HS-5 (cell line): ENCODE measurements at regions not wholly inside any gene's neighbourhood (a gene's known extent, or its start where the extent isn't known, plus 50 kb on each side); places are given as distances from the start of the nearest gene placed in this dataset.

Experiments used
- DNase-seq: peaks from one replicate; pipeline ENCODE4 v3.0.0-alpha.2; 2012; ENCODE audit warnings: low read depth

DNA sequence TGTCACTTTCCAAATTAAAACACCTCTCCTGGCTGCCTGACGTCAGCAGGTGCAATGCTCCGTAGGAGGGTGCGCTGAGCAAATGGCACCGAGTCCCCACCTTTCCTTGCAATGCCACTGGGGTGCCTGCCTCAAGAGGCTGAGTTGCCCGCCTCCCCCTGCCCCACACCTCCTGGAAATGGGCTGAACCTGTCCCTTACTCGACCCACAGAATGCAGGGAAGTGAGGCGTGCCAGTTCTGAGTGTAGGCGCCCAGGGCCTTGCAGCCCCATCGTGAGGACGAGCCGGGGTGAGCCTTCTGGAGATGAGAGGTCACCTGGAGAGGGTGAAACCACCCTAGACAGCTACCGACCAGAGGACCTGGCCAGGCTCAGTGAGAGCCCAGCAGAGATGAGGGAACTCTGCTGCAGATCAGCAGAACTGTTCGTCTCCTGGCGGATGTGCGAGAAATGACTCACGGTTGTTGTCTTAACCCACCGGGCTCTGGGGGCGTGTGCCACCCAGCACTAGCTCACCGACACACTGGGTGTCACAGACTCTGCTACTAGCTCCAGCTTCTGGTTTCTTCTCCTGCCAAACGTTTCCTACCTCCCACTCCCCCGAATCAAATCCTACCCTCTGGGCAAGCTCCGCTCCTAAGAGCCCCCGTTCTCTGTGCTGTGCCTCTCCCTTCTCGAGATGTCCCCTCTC, 168.7 kb upstream of the HDAC4 start:
- DNase-seq, result no peak

DNA sequence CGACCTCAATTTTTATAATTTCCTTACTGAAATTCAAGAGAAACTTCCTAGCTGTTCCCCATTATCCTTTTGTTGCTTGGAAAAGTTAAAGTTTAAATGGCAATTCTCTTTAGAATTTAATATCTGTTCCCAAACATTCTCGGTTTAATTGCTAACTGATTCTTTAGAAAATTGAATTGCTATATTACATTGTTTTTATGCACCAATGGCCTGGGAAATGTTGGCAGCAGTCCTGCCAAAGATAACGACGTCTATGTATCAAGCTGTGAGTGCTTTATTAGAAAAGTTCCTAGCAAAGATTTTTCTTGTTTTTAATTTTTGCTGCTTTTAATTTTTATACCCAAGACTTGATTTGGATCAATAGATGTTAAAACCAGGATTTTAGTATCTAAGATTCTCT, 167.8 kb upstream of the HDAC4 start:
- DNase-seq, result no peak

DNA sequence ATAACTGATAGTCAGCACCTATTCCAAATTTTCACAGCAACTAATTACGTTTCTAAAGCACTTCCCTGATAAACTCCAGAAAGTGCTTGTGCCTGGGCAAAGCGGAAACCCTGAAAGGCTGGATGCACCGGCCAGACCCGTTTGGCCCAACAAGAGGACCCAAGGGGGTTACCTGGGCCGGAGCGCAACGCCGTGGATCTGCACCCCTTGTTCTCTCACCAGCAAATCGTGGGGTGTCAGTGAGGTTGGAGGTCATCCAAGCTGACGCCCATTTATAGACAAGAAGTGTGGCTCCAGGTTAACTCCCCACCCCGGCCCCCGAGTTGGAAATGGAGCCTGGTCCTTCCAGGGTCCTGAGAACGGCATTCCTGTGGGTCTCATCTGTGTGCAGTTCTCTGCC, 167.0 kb upstream of the HDAC4 start:
- DNase-seq, result no peak

GRCh38 chr2:239566995-239567568, 166.3 kb upstream of the HDAC4 start:
- DNase-seq, result no peak

DNA sequence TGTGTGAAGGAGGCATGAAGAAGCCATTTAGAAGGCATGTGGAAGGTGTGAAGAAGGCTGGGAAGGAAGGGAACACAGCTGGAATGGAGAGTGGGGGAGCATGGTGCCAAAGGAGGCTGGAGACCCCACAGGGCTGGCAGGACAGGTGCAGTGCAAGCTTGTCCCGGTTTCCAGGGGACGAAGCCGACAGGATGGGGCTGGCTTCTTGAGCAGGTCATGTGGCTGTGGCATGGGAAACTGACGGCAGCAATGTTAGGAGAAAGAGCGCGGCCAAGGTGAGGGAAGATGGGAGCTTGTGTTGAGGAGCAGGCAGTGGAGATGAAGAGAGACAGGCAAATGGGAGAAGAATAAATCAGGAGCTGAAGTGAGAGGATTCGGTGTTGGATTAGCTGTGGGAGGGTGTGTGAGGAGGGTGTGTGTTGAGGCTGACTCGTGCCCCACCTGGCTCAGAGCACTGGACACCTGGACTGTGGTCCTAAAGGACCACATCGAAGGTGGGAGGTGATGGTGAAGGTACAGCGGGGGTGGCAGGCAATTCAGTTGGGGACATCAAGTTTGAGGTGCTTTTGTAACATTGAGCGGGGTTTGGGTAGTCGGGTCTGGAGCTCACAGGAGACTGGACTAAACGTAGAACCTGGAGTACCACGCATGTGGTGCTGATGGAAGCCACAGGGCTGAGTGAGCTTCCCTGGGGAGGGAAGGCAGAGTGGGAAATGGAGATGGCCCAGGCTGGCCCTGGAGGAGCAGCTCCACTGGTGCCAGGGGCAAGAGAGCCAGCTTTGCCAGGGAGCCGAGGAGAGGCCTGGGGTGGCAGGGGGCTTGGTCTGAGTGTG, 165.6 kb upstream of the HDAC4 start:
- DNase-seq, result no peak

DNA sequence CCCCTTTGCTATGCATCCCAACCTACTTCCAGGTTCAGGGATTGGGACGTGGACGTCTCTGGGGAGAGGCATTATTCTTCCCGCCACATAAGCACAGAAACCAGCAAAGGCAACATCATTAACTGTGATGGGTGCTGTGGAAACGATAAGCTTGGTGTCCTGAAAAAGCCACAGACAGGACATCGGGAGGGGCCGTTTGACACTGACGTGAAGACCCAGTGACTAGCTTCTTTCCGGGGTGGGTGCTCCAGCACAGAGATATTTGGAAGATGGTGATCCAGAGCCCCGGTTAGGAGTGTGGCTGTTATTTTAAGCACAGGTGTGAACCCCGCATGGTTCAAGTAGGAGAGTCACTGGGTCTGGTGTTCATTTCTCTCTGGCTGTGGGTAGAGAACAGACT, 163.8 kb upstream of the HDAC4 start:
- no peak for DNase-seq

DNA sequence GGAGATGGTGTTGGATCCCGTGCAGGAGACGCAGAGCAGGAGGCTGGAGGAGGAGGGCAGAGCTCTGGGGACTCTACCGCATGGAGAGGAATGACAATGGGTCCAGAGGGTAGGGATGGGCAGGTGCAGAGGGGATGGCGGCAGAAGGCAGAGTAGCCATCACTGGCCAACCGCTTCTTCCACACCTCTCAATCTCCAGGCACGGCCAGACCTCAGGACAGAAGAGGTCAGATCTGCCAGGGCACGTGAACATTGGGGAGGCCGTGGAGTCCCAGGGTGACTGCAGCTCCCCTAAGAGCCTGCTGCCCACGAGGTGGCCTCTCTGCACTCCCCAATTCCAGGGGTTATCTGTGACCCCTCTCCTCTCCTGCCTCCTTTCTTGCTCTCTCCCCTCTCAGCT, 162.7 kb upstream of the HDAC4 start:
- DNase-seq, result no peak

- no peak for DNase-seq
Observed at GRCh38 chr2:239561446-239562001, 160.7 kb upstream of the HDAC4 start.

DNA sequence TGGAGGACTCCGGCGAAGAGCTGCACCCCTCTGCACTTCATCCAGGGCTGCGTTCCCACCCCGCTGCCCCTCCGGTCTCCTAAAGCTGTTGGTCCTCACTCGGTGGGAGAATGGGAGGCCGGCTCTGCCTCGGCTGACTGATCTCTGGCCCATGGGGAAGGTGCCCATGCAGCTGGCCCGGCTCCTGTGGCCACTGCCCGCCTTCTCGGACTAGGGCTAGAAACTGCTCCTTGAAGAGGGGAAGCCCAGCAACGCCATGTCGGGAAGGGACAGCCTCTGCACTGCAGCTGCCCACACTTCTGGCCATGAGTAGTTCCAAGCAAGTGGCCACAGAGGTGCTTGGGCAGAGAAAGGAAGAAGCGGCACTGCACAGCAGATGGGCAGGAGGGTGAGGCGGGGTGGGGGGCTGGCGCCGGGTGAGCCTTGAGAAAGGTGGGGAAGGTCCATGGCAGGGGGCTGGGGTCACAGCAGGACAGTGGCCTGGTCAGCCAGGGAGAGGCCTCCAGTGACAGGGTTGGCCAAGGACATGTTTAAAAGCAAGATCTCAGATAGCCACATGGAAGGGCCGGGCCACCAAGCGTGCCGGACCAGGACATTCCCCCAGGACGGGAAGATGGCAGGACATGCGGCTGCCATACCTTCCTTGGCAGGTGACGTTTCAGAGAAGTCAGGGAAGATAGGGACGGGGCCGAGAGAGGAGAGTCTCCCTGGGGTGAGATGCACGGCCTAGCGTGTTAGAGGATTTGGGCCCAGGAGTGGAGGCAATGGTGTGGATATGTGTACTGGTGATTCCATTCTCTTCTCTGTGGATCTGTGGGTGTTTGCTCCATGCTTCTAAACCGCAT, 158.8 kb upstream of the HDAC4 start:
- DNase-seq, result no peak

DNA sequence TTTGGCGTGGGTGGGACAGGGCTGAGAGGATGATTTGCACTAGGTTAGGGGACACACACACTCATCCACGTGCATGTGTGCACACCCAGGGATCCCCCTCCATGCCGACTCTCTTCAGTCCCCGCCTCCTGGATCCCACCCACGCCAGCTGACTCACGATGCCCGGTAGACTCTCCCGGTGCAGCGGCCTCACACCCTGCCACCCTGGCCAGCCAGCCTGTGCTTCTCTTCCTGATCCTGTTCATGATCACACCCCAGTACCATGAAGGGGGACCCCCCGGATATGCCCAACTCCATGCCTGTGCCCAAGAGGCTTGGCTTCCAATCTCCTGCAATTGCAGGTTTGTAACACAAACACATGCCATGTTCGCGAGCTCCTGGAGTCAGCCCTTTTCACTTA, 157.8 kb upstream of the HDAC4 start:
- no peak for DNase-seq

- DNase-seq, result no peak
Observed at GRCh38 chr2:239557516-239557915, 156.7 kb upstream of the HDAC4 start.

- no peak for DNase-seq
Observed at GRCh38 chr2:239555571-239555905, 154.7 kb upstream of the HDAC4 start.

DNA sequence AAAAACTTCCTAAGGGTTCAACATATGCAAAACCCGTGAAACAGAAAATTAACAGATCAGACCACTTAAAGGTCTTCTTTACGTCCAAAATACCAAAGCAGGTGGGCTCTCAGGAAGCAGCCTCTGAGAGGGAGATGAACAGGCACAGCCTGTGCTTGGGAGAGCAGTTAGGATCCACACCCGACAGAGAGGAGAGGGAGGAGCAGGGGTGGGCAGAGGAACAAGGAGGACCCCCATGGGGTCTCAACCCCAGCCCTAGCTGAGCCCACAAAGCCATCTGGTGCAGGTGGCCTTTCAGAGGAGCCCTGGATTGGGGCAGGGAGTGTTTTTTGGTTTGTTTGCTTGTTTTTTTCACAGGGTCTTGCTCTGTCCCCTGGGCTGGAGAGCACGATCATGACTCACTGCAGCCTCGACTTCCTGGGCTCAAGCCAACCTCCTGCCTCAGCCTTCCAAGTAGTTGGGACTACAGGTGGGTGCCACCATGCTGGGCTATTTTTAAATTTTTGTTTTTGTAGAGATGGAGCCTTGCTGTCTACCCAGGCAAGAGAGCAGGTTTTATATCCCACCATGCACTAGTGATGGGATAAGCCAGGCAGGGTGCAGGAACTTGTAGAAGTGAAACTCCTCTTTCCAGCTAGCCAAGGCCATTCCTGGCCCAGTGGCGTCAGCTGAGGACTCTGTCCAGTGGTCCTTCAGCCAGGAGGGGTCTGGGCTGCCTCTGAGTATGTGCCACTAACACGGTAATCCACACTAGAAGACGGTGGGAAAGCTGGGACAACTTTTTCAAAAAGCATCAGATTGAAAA, 154.1 kb upstream of the HDAC4 start:
- DNase-seq, result no peak

DNA sequence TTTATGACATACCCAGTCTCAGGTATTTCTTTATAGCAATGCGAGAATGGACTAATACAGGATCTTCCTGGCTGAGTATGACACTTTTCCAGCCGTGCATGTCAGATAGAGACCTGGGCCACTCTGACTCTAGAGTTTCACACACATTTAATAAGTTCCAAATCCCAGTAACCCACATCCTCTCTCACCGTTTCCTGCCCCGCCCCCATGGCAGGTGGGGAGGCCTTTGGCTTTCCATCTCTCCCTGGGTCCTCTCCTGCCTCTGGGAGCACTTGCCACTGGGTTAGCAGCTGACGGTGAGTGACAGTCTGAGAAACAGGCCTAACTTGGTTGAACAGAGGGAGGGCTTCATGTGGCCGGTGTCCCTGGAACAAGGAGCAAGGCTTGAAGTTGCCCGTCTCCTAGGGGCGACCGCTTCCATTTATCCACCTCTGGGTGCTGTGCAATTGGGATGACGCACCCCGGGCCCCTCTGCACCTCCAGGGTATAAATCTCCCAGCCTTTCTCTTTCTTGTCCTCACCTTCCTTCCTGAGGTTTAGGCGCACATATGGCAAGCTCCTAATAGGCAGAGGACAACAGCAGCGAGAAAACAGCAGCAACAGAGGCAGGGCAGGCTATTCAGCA, 152.7 kb upstream of the HDAC4 start:
- no peak for DNase-seq

DNA sequence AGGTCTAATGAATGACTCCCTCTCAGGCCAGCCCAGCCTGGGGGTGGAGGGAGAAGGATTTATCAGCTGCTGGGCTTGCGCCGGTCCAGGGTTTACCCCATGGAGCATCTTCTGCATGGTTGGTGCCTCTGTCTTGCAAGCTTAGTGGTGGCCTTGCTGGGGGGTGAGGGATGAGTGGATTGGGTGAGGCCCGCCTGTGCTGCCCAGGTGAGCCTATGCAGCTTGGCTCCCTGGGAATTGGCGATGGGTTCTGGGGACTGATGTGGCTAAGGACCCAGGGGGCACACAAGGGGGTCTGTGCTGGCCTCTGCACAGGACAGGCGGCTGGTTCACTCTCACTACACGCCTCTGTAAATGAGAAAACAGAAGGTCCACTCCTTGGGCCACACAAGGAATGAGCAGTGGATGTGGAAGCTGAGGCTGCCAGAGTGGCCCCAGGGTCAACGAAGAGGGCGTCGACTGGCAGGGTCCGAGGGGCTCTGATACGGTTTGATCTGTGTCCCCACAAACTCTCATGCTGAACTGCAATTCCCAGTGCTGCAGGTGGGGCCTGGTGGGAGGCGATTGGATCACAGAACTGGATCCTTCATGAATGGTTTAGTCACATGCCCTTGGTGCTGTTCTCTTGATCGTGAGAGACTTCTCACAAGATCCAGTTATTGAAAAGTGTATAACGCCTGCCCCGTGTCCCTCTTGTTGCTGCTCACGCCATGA, 151.6 kb upstream of the HDAC4 start:
- no peak for DNase-seq

GRCh38 chr2:239551206-239551605, 150.4 kb upstream of the HDAC4 start:
- DNase-seq, result no peak

DNA sequence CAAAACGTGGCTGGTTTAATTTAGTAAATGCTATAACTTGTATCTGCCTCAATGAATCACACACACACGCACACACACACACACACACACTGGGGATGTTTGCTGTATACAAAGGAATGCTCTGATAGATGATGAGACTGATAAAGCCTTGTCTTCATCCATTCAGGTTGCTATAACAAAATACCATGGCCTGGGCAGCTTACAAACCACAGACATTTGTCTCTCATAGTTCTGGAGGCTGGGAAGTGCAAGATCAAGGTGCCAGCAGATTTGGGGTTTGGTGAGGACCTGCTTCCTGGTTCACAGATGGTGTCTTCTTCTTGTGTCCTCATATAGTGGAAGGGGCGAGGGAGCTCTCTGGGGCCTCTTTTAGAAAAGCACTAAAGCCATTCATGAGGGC, 149.5 kb upstream of the HDAC4 start:
- no peak for DNase-seq

DNA sequence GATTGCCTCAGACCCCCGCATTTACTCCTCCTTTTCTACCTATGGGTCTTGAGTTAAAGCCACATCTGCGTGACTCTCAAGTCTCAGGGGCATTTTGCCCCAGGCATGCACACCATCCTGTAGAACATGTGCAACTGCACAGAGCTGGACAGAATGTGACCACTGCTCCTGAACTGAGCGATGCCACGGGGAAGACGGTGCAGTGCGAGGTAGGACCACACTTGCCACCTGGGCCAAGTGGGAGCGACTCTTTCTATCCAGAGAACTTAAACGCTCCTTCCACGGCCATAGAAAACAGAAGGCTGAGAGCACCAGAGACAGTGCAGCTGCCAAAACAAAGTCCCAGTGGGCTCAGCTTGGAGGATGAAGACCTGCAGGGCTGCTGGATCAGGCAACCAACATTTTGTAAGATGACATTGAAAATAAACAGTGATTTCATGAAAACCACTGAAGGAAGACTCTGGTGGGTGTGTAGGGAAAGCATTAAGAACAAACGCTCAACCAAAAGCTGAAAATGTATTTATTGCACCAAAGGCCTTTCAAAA, 149.0 kb upstream of the HDAC4 start:
- DNase-seq, result no peak

DNA sequence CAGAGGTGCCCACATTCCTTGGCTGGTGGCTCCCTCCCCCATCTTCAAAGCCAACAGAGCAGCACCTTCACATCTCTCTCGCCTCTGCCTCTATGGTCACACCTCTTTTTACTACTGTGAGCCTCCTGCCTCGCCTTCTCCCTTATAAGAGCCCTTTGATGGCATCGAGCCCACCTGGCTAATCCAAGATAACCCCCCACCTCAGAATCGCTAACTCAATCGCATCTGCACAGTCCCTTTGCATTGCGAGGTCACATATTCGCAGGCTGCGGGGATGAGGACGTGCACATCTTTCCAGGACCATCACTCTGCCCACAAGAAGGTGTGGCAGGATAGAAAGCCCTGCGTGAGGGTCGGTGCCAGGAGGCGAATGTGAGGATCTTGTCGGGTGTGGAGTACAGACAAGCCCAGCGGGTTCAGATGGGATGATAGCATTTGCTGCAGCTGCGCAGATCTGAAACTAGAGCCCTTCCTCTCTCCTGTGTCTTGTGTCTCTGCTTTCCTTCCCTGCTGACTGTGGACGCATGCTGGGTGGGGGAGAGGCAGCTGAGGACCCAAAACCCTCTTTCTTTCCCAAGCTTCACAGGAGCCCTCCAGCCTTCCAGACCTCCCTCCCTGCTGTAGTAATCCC, 148.3 kb upstream of the HDAC4 start:
- no peak for DNase-seq
